NCI-H2196 treated with DMSO at 0.1 percent for 48 hours (cell line): ENCODE measurements at regions not wholly inside any gene's neighbourhood (a gene's known extent, or its start where the extent isn't known, plus 50 kb on each side); places are given as distances from the start of the nearest gene placed in this dataset.

Experiments used
- DNase-seq: peaks from one replicate; lab custom pipeline; 2025; ENCODE audit not compliant: unreplicated experiment; lab: John Stamatoyannopoulos, UW

DNA sequence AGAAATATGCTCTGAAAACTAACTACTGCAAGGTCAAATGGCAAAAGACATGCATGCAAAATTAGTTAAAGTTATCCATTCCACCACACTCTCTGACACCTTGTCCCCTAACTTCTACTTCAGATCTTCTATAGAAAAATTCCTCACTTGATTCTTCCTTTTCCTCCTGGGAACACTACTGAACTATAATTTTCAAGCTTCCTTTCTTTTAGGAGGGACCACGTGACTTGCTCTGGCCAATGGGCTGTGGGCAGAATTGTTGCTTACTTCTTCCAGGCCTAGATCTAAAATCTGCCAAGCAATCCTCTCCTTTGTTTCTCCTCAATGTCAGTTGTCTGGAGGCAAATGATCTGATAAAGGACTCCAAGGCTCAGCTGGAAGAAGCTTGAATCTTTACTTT lies 441.0 kb downstream of the CDK5RAP2 start:
- no peak for DNase-seq

DNA sequence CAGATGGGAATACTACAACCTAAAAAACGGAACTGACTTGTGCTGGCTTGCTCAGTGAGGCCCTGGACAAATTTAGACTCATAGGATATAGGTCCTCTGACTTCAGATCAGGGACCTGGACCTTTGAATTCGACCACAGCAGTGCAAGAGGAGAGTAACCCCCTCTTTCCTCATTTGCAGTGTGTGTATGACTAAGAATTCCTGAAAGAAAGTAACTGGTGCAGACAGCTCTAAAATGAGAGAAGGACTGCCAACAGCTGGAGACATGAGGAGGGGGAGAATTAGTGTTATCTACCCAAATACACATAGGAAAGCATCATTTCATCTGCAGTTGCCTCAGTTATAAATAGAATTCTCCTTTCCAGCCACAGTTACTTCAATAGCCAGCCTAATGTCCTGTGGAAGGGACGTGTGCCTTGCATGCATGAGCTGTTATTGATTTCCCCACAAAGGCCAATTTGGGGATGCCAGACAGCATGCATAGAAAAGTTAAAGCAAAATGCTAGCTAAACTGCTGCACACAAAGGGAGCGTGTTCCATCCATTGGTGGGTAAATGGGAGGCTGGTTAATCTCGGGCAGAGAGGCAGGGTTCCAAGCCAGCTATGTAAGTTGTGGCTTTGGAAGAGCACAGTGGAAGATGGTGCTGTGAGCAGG lies 442.7 kb downstream of the CDK5RAP2 start:
- no peak for DNase-seq

DNA sequence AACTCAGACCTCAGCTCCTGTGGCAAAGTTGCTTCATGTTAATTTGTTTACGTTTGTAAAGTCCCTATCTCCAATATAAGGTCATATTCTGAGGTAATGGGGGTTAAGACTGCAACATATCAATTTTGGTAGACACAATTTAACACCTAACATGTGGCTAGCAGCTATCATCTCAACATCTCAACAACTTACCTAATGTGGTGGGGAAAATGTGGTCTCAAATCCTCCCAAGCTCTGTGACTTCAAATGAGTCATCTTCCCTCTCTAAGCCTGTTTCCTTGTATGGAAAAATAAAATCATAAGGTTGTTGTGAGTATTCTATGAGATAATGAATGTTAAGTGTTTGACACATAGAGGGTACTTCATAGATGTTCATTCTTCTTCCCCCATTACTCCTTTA lies 443.3 kb downstream of the CDK5RAP2 start:
- no peak for DNase-seq

DNA sequence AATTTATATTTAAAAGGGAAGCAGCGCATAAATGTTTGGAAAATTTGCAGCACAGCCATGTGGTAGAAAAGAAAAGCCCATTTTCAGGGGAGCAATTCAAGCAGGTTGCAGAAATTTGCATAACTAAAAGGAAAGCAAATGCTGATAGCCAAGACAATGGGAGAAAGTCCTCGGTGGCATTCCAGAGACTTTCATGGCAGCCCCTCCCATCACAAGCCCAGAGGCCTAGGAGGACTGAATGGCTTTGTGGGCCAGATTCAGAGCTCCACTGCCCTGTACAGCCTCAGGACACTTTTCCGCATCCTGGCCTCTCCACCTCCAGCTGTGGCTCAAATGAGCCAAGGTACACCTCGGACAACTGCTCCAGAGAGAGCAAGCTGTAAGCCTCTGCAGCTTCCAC lies 462.9 kb downstream of the CDK5RAP2 start:
- DNase-seq = no peak

DNA sequence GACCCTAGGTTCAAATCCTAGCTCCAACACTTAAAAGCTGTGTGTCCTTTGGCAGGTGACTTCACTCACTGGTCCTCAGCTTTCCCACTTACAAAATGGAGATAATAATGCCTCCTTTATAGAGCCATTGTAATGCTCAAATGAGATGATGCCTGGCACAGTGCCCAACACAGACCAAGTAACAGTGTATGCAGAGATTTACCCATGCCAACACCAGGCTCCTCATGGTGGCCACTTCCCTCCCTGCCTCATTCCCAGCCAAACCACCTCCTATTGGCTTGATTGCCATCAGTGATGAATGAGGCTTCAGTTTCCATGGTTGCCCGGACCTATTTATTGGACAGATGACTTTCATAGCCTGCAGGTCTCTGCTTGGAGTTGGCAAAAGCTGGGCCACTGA lies 469.4 kb downstream of the CDK5RAP2 start:
- DNase-seq = no peak

DNA sequence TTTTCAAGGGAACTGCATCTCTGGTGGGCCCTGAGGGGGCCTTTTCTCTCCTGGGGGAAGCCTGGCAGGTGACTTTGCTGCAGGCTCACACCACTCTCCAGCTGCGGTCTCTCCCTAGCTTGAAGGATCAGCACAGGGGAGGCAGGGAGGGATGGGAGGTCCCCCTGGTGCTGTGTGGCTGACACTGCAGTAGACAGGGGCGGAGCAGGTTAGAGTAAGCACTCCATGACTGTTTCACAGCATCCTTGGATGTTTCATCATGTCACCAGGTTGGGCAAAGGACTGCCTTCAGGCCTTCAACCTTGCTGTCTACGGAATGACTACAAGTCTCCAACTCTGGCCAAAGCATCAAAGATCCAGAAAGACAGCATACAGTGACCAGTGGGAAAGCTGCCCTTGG lies 470.7 kb downstream of the CDK5RAP2 start:
- DNase-seq = no peak

DNA sequence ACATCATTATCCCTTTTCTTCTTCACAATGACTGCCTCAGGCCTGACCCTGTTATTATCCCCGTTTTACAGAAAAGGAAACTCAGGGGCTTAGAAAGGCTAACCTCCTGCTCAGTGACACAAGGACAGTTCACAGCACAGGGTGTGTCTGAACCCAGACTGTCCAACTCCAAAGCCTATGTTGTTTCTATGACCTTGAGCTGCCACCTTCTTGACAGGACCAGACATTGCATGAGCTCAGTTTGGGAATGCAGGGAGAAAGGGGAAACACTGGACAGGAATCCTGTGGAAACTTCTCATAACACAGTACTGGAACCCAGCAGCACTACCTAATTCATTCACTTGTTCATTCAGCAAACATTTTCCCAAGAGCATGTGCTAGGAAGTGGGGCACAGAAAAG lies 472.8 kb downstream of the CDK5RAP2 start:
- DNase-seq = no peak

DNA sequence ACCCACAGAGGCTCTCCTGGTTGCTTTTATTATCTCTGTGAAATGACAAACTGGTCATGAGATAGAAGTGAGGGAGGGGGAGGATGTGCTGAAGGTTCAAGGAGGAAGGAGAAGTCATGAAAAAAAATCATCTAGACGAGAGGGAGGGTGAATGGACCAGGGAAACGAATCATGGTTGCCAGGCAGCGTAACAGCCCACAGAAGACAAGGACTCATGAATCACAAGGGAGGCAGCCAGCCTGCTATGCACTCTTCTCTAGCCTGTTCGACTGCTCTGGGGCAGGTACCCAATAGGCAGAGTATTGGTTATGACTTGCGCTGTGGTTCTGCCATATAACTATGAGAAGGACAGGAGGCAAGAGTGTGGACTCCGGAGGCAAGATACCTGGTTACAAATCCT lies 475.2 kb downstream of the CDK5RAP2 start:
- no peak for DNase-seq

DNA sequence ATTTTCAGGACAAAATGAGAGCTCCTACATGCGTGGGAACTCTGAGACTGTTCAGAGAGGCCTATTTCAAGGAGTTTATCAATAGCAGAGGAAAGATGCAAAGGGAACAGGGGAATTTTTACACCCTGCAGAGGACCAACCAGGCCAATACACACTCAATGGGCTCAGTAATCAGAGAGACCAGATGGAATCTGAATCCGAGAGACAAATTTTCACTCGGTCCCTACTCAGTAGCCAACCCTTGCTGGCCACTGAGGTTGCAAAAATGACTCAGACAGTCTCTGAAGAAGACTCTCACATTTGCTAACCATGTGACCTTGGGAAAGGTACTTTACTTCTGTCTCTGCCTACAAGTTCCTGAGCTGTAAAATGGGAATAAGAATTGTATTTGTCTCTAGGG lies 479.4 kb downstream of the CDK5RAP2 start:
- no peak for DNase-seq

DNA sequence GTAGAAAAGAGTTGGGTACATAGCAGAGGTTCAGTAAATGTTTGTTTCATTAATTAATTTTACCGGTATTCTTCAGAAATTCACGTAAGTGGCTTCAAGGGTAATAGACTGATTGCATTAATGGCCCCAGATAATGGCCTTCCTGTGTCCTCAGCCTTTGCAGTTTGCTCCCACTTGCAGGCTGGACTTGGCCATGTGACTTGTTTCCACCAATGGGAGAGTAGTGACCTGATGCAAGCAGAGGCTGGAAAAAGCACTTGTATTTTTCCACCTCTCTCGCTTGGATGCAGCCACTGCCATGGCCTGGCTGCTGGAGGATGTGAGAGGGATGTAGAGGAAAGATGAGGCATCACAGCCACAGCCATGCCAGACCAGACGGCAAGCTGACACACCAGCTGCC lies 480.9 kb downstream of the CDK5RAP2 start:
- no peak for DNase-seq

DNA sequence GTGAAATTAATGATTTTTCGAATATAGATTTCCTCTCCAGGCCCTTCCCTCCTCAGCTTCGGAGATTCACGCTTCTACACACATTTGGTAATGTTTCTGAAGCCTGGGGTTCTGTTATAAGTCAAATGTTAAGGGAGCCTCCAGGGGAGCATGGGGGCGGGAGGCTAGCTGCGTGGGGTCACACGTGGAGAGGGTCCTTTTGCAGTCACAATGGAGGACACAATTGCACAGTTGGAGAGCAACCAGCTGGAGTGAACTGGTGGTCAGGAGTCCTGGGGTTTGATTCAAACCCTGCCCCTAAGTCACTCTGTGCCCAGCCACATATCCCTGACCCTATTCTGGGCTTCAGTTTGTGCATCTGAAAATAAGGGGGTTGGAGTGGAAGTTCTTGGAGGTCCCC lies 481.4 kb downstream of the CDK5RAP2 start:
- no peak for DNase-seq

DNA sequence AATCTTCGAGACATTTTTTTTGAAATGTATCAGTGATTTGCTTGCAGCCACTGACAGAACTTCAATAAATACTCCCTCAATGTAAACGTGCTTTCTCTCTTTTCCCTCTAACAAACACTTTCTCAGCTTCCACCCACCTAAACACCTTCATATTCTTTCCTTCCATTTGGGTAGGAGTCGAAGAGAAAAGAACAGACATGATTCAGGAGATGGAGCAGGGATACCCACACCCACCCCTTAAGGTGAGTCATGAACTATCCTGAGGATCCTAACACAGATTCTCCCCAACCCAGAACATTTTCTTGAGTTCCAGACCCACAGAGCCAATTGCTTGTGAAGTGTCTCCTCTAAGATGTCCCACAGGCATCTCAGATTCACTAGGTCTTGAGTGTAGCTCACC lies 488.8 kb downstream of the CDK5RAP2 start:
- DNase-seq = no peak

DNA sequence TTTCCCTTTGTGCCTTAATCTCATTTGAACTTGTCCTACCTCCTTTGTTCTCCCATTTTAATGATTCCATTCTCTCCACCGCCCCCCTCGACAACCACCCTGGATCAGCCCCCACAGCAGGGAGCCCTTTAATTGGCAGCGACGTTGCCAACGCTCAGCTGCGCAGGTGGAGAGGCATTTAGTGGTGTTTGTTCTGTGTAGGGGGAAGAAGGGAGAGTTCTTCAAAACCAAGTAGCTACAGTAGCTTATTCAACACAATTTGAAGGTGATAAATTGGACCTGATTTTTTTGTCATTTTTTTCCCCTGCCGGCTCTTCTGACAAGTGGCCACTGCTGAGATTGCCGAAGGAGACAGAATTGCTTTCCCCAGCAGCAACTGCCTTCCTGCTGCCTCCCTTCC lies 499.1 kb downstream of the CDK5RAP2 start:
- no peak for DNase-seq

DNA sequence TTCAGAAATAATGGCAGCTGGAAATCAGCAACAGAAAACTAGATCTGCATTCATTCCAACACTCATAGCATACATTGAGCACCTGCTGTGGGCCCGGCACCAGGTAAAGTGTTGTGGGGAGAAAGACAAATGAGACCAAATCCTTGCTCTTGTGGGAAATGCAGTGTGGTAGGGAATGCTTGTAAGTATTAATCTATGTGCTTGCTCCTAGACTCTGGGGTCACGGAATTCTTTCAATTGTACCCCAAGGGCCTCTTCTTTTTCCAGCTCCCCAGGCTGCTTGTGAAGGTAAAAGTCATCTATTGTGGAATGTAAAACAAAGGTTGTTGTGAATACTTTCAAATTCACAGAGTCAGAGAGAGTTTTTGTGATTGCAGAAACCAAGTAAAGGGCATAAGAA lies 501.9 kb downstream of the CDK5RAP2 start:
- DNase-seq = no peak

DNA sequence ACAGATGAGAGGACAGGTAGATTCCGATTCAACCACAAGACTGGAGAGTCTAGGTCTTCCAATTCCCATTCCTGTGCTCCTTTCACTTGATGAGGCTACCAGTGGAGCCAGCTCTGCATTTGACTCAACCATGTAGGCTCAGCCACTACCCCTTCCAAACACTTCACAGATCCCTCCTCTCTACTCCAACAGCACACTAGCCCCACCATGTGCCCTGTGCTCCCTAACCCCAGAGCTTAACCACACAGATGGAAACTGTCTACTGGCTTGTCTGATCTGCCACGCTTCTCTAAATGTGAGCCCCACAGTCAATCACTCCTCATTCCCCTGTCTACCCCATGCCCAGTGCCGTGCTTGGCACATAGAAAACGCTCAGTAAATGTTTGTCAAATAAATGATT lies 508.2 kb downstream of the CDK5RAP2 start:
- DNase-seq = no peak

DNA sequence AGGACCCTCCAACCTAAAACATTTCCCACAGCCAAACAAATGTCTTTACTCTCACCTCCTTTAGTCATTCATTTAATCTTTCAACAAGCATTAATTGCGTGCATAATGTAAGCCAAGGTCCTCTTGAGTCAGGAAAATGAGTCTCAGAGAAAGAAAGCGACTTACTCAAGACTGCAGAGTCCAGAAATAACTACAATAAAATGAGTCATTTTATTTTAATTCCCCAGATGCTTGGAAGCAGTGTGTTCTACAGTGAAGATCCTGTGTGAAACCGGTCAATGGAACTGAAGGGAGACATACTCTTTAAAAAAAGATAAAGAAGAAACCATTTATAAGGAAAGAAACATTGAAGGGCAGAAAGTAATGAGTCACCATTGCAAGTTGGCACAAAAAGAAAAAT lies 513.7 kb downstream of the CDK5RAP2 start:
- no peak for DNase-seq

DNA sequence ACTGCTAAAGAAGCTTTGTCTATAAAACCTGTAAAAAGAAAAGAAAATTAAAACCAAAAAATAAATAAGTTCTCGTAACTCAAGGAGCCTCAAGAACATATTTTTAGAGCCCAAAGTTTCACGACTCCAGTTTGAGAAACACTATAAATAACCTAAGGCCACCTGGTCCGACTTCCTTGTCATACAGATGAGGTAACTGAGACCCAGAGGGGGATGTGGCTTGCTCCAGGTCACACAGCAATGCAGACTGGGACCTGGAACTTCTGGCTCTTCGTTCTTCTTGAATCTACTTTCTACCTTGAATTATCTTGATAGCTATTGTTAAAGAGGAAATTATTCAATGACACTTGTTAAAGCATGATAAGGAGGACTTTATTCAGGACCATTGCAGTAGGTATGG lies 514.8 kb downstream of the CDK5RAP2 start:
- DNase-seq = no peak

DNA sequence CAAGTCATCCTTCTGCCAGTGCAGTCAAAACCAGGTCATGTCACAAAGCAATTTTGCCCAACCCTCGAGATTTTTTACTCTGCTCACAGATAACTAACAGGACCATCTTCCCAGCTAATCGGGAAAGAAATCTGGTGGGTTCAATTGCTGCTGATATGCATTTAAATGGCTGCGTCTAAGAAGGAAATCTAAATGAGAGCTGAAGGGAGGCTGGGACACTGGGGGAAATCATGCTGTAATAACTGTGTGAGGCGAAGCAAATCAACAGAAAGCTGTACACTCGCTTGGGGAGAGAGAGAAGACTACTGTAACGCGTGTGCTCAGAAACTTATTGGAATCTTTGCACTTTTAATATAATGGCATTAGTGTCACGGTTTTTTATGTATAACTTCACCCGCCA lies 535.0 kb downstream of the CDK5RAP2 start:
- DNase-seq = no peak

DNA sequence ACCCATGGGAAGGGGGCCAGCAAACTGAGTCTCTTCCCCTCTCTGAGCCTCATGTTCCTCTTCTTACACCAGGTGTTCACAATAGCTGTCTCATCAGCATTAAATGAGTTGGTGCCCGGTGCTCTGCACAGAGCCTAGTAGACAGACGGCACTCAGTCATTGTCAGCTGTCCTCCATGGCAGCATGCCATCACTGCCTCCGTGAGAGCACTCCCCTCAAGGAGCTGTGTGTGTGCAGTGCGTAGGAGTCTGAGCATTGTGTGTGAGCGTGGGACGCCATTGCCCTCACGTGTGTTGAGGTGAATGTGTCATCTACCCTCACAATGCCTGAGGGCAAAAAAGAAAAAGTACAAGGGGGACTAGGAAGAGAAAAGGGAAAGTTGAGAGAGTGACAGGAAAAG lies 536.5 kb downstream of the CDK5RAP2 start:
- DNase-seq = no peak

DNA sequence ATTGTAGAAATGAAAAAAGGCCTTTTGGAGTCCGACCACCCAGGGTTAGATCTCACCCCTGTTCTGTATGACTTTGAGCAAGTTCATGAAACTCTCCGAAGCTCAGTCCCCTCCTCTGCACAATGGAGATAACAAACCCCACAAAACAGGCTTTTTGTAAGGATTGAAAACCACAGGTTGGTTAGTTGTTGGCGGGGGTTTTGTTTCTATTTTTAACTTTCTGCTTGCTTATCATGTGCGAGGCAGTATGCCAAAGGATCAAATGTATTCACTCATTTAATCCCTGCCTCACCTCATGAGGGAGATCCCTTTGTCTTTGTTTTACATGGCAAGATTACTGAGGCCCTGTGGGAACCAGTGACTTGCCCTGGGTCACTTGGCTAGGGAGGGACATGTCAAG lies 539.1 kb downstream of the CDK5RAP2 start:
- DNase-seq = no peak

DNA sequence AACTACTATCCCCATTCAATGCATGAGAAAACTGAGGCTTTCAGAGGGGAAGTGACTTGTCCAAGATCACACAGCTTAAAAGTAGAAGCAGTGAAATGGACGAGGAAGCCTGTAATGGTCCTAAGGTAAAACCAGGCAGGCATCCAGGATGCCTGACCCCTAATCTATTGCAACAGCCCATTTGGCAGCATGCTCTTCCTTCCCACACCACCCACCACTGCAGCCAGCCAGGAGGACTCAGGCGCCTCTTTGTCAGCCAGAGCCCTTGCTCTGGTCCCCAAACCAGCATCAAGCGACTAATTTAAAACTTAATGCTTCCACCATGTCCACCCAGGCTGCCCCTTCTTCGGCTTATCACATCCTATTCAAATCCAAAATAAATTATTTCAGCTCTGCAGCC lies 541.6 kb downstream of the CDK5RAP2 start:
- no peak for DNase-seq

DNA sequence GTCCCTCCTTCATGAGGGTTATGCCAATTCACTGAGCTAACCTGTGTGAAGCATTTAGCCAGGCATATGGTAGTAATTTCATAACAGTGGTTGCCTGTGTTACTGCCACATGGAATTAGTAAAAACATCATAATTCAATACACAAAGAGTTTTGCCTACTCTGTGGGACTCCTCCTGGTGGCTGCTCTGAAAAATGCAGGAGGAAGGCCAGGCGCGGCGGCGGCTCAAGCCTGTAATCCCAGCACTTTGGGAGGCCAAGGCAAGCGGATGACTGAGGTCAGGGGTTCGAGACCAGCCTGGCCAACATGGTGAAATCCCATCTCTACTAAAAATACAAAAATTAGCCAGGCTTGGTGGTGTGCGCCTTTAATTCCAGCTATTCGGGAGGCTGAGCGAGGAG lies 547.3 kb downstream of the CDK5RAP2 start:
- DNase-seq = no peak

DNA sequence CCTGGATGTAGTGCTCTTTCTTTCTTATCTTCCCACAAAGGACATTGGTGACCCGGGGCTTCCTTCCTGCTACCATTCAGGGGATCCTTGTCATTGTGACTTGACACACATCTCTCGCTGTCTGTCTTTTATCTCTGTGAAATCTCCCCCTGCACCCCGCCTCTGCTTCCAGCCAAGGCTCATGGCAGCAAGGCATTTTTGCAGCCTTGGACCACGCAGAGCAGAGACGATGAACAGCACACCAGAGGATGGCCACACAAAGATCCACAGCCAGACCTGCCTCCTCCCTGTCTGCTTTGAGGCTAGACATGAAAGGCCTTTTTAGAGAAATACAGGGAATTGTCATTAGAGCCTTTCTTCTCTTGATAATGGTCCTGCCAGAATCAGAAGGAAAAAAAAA lies 549.1 kb downstream of the CDK5RAP2 start:
- no peak for DNase-seq

DNA sequence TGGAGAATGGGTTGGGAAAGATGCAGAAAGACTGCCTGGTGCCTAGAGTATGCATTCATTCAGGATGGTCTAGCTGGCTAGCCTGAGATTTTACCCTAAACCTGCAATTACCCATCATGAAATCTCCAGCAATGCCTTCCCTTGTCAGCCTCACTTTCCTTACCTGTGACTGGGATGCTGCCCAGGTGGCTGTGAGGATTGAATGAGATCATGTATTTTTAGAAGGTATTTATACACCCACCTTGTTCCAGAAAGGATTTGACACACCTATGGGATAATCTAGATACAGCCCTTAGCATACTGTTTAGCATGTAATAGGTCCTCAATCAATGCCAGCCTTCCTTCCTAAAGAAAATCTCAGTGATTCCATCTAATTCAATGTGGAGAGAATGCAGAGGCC lies 561.4 kb downstream of the CDK5RAP2 start:
- no peak for DNase-seq
